ENCODE measurements at regions not wholly inside any gene's neighbourhood (a gene's known extent, or its start where the extent isn't known, plus 50 kb on each side); places are given as distances from the start of the nearest gene placed in this dataset.

GRCh38 chr1:186534401-186534800, 73.5 kb upstream of the PDC start:
- intact Hi-C loops (cut with micrococcal nuclease; ENCODE audit: unreplicated experiment), result no loop called here
- Histone ChIP-seq H3K27me3 (replicated peaks; ENCODE audit: control insufficient read depth, insufficient read depth, low read length) (no peaks in the 10 kb centered on the region), H3K4me3 (ENCODE audit: low read depth, low read length) (no peak overlapping the region), H3K9me3 (no peaks in the 10 kb centered on the region), H3K36me3 (ENCODE audit: control insufficient read depth, insufficient read depth, low read length) (no peaks in the 10 kb centered on the region), H3K4me1 (no peaks in the 10 kb centered on the region)
- H3K36me3 Mint-ChIP-seq (ENCODE audit: insufficient read depth, unreplicated experiment), result no peaks in the 10 kb centered on the region
- BruUV-seq (replicated peaks), result no TSS peak
- TF ChIP-seq, protein P1, sequence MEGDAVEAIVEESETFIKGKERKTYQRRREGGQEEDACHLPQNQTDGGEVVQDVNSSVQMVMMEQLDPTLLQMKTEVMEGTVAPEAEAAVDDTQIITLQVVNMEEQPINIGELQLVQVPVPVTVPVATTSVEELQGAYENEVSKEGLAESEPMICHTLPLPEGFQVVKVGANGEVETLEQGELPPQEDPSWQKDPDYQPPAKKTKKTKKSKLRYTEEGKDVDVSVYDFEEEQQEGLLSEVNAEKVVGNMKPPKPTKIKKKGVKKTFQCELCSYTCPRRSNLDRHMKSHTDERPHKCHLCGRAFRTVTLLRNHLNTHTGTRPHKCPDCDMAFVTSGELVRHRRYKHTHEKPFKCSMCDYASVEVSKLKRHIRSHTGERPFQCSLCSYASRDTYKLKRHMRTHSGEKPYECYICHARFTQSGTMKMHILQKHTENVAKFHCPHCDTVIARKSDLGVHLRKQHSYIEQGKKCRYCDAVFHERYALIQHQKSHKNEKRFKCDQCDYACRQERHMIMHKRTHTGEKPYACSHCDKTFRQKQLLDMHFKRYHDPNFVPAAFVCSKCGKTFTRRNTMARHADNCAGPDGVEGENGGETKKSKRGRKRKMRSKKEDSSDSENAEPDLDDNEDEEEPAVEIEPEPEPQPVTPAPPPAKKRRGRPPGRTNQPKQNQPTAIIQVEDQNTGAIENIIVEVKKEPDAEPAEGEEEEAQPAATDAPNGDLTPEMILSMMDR (IDR thresholded peaks at IDR 0.05; ENCODE audit: insufficient read depth in 1 of 2, low read depth in 1 of 2, low read length in 1 of 2, severe bottlenecking in 1 of 2, unreplicated experiment in 1 of 2), result no peak
- H3K4me1 Mint-ChIP-seq (ENCODE audit: low read depth, unreplicated experiment), result no peaks in the 10 kb centered on the region
- H3K4me3 Mint-ChIP-seq (ENCODE audit: unreplicated experiment), result no peak overlapping the region
- DNase-seq, result no peak
- no peak overlapping the region for H3K27ac Mint-ChIP-seq (ENCODE audit: unreplicated experiment)
- peaks cover 42% of the 10 kb centered on the region for H3K9me3 Mint-ChIP-seq (ENCODE audit: unreplicated experiment)
- CTCF ChIA-PET, result no interaction called here
- POLR2A ChIA-PET, result no interaction called here
- no peaks in the 10 kb centered on the region for H3K27me3 Mint-ChIP-seq (ENCODE audit: insufficient read depth, unreplicated experiment)

- no peak overlapping the region for H3K4me3 ChIP-seq (ENCODE audit: low read depth, low read length)
- H3K4me3 Mint-ChIP-seq (ENCODE audit: unreplicated experiment), result no peak overlapping the region
- TF ChIP-seq, protein P1 (IDR thresholded peaks at IDR 0.05; ENCODE audit: insufficient read depth in 1 of 2, low read depth in 1 of 2, low read length in 1 of 2, severe bottlenecking in 1 of 2, unreplicated experiment in 1 of 2), result no peak
- H3K4me1 Mint-ChIP-seq (ENCODE audit: low read depth, unreplicated experiment), result no peaks in the 10 kb centered on the region
- no peak for DNase-seq
- no peaks in the 10 kb centered on the region for H3K36me3 Mint-ChIP-seq (ENCODE audit: insufficient read depth, unreplicated experiment)
- intact Hi-C loops (cut with micrococcal nuclease; ENCODE audit: unreplicated experiment), result no loop called here
- no peaks in the 10 kb centered on the region for H3K4me1 ChIP-seq
- no peaks in the 10 kb centered on the region for H3K27me3 Mint-ChIP-seq (ENCODE audit: insufficient read depth, unreplicated experiment)
- H3K27me3 ChIP-seq (replicated peaks; ENCODE audit: control insufficient read depth, insufficient read depth, low read length), result no peaks in the 10 kb centered on the region
- BruUV-seq (replicated peaks), result no TSS peak
- ChIA-PET POLR2A (no interaction called here), CTCF (no interaction called here)
- H3K9me3 Mint-ChIP-seq (ENCODE audit: unreplicated experiment), result peaks cover 61% of the 10 kb centered on the region
- H3K27ac Mint-ChIP-seq (ENCODE audit: unreplicated experiment), result no peak overlapping the region
- no peaks in the 10 kb centered on the region for H3K9me3 ChIP-seq
- H3K36me3 ChIP-seq (ENCODE audit: control insufficient read depth, insufficient read depth, low read length), result no peaks in the 10 kb centered on the region
Observed at GRCh38 chr1:186532466-186532865, 71.6 kb upstream of the PDC start.

DNA sequence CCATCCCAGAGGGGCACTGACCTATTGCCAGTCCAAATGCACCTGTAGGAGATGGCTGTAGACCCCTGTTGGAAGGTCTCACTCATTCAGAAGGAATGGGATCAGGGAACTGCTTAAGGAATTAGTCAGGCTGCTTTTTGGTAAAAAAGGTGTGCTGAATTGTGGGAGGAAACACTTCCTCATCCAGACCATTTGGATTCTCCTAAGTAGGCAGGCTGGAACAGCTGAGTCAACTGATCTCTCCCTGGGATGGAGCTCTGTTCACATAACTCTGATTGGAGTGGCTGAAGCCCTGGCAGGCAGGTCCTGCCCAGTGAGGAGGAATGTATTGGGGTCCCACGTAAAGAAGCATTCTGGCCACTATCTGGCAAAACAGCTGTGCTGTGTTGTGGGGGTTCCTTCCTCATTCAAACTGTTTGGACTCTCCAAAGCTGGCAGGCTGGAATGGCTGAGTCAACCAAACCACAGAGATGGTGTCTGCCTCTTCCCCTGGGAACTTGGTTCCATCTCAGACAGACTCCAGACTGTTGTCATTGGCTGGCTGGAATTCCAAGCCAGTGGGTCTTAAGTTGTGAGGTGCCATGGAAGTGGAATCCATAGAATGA, 70.7 kb upstream of the PDC start:
- TF ChIP-seq, protein P1 (IDR thresholded peaks at IDR 0.05; ENCODE audit: insufficient read depth in 1 of 2, low read depth in 1 of 2, low read length in 1 of 2, severe bottlenecking in 1 of 2, unreplicated experiment in 1 of 2), result no peak
- Mint-ChIP-seq H3K4me1 (ENCODE audit: low read depth, unreplicated experiment) (no peaks in the 10 kb centered on the region), H3K36me3 (ENCODE audit: insufficient read depth, unreplicated experiment) (no peaks in the 10 kb centered on the region), H3K27ac (ENCODE audit: unreplicated experiment) (no peak overlapping the region), H3K4me3 (ENCODE audit: unreplicated experiment) (no peak overlapping the region), H3K27me3 (ENCODE audit: insufficient read depth, unreplicated experiment) (no peaks in the 10 kb centered on the region), H3K9me3 (ENCODE audit: unreplicated experiment) (peaks cover 63% of the 10 kb centered on the region)
- no TSS peak for BruUV-seq (replicated peaks)
- Histone ChIP-seq H3K27me3 (replicated peaks; ENCODE audit: control insufficient read depth, insufficient read depth, low read length) (no peaks in the 10 kb centered on the region), H3K36me3 (ENCODE audit: control insufficient read depth, insufficient read depth, low read length) (no peaks in the 10 kb centered on the region), H3K4me1 (no peaks in the 10 kb centered on the region), H3K9me3 (no peaks in the 10 kb centered on the region), H3K4me3 (ENCODE audit: low read depth, low read length) (no peak overlapping the region)
- ChIA-PET CTCF (no interaction called here), POLR2A (no interaction called here)
- DNase-seq, result no peak
- intact Hi-C loops (cut with micrococcal nuclease; ENCODE audit: unreplicated experiment), result no loop called here

Data from Caco-2 (cell line).